Neural crest cell (in vitro differentiated cells): ENCODE measurements at regions not wholly inside any gene's neighbourhood (a gene's known extent, or its start where the extent isn't known, plus 50 kb on each side); places are given as distances from the start of the nearest gene placed in this dataset.

Experiments used
- DNase-seq: peaks from one replicate; pipeline ENCODE4 v3.0.0; 2021; ENCODE audit warnings: low read depth, mixed read lengths, low spot score
- H3K27ac Mint-ChIP-seq: one replicate; pipeline ENCODE4 v1.8.0; 2021; ENCODE audit warnings: mild to moderate bottlenecking, mixed read lengths; ENCODE audit not compliant: unreplicated experiment
- H3K27me3 Mint-ChIP-seq: 2 replicates; pipeline ENCODE4 v1.8.0; 2021; ENCODE audit warnings: low read depth, mild to moderate bottlenecking, mixed read lengths
- H3K36me3 Mint-ChIP-seq: 2 replicates; pipeline ENCODE4 v1.8.0; 2021; ENCODE audit warnings: low read depth, mild to moderate bottlenecking, mixed read lengths
- H3K4me1 Mint-ChIP-seq: 2 replicates; pipeline ENCODE4 v1.8.0; 2021; ENCODE audit warnings: mixed read lengths
- H3K4me3 Mint-ChIP-seq: one replicate; pipeline ENCODE4 v1.8.0; 2021; ENCODE audit warnings: mild to moderate bottlenecking, mixed read lengths
- H3K9me3 Mint-ChIP-seq: 2 replicates; pipeline ENCODE4 v1.8.0; 2021; ENCODE audit warnings: mixed read lengths
- CTCF ChIP-seq: fragments of 200-600 bp; sonication (generic); conservative IDR thresholded peaks from 2 replicates; pipeline ENCODE4 v1.5.0; 2021; ENCODE audit warnings: antibody characterized with exemption, mild to moderate bottlenecking

GRCh38 chr20:8964959-8965562 lies 103.8 kb upstream of the PLCB4 start:
- Mint-ChIP-seq H3K27me3 (no peaks in the 10 kb centered on the region), H3K9me3 (peaks cover 2% of the 10 kb centered on the region), H3K27ac (peak overlapping the region; percentile 38), H3K36me3 (peaks cover 2% of the 10 kb centered on the region), H3K4me1 (peaks cover 27% of the 10 kb centered on the region), H3K4me3 (no peak overlapping the region)
- TF ChIP-seq CTCF: no peak
- DNase-seq: no peak

GRCh38 chr20:8967641-8968245 lies 101.1 kb upstream of the PLCB4 start:
- Mint-ChIP-seq H3K36me3 (peaks cover 2% of the 10 kb centered on the region), H3K4me3 (no peak overlapping the region), H3K27me3 (no peaks in the 10 kb centered on the region), H3K9me3 (peaks cover 2% of the 10 kb centered on the region), H3K27ac (no peak overlapping the region), H3K4me1 (peaks cover 31% of the 10 kb centered on the region)
- DNase-seq: no peak
- TF ChIP-seq CTCF: no peak

GRCh38 chr20:8969146-8969583 lies 99.7 kb upstream of the PLCB4 start:
- Mint-ChIP-seq H3K36me3 (peaks cover 2% of the 10 kb centered on the region), H3K27ac (no peak overlapping the region), H3K27me3 (no peaks in the 10 kb centered on the region), H3K4me3 (no peak overlapping the region), H3K4me1 (peaks cover 29% of the 10 kb centered on the region), H3K9me3 (peaks cover 2% of the 10 kb centered on the region)
- no peak for TF ChIP-seq CTCF
- no peak for DNase-seq

- Mint-ChIP-seq H3K27me3 (no peaks in the 10 kb centered on the region), H3K4me3 (no peak overlapping the region), H3K27ac (no peak overlapping the region), H3K9me3 (peaks cover 4% of the 10 kb centered on the region), H3K4me1 (peaks cover 21% of the 10 kb centered on the region), H3K36me3 (peaks cover 2% of the 10 kb centered on the region)
- no peak for DNase-seq
- TF ChIP-seq CTCF: no peak
These were observed 97.1 kb upstream of the PLCB4 start for GRCh38 chr20:8971669-8972316.

- no peak for TF ChIP-seq CTCF
- Mint-ChIP-seq H3K27ac (no peak overlapping the region), H3K27me3 (no peaks in the 10 kb centered on the region), H3K4me3 (no peak overlapping the region), H3K9me3 (peaks cover 4% of the 10 kb centered on the region), H3K4me1 (peaks cover 23% of the 10 kb centered on the region), H3K36me3 (peaks cover 2% of the 10 kb centered on the region)
- no peak for DNase-seq
These were observed 95.8 kb upstream of the PLCB4 start for GRCh38 chr20:8972963-8973705.
